ENCODE measurements at regions not wholly inside any gene's neighbourhood (a gene's known extent, or its start where the extent isn't known, plus 50 kb on each side); places are given as distances from the start of the nearest gene placed in this dataset.
"Not testable (repeated sequence)": the region's sequence is repeated elsewhere in the genome, so short reads cannot be mapped to it uniquely, and the experiment has no call there.

DNA sequence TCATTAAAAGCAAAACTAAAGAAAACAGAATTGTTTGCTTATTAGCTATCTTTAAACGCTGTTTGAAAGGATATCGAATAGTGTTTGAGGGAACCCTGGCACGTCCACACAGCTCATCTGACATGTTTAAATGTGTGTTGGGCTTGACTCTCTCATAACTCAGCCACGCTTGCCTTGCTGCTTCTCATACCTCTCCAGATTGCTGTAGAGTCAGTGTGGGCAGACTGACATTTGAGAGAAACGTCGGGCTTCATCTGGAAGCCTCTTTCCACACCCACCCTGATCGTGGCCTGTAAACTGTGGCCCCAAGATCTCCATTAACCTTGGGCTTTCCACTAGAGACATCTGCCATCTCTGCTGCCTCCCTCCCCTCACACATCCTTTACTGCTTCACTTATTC is 226.4 kb upstream of the PLGLB2 start:
- TF ChIP-seq, protein P1, sequence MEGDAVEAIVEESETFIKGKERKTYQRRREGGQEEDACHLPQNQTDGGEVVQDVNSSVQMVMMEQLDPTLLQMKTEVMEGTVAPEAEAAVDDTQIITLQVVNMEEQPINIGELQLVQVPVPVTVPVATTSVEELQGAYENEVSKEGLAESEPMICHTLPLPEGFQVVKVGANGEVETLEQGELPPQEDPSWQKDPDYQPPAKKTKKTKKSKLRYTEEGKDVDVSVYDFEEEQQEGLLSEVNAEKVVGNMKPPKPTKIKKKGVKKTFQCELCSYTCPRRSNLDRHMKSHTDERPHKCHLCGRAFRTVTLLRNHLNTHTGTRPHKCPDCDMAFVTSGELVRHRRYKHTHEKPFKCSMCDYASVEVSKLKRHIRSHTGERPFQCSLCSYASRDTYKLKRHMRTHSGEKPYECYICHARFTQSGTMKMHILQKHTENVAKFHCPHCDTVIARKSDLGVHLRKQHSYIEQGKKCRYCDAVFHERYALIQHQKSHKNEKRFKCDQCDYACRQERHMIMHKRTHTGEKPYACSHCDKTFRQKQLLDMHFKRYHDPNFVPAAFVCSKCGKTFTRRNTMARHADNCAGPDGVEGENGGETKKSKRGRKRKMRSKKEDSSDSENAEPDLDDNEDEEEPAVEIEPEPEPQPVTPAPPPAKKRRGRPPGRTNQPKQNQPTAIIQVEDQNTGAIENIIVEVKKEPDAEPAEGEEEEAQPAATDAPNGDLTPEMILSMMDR (IDR thresholded peaks at IDR 0.05; ENCODE audit: low read depth, low read length, missing input control): not testable (repeated sequence)
- TF ChIP-seq, protein P2, sequence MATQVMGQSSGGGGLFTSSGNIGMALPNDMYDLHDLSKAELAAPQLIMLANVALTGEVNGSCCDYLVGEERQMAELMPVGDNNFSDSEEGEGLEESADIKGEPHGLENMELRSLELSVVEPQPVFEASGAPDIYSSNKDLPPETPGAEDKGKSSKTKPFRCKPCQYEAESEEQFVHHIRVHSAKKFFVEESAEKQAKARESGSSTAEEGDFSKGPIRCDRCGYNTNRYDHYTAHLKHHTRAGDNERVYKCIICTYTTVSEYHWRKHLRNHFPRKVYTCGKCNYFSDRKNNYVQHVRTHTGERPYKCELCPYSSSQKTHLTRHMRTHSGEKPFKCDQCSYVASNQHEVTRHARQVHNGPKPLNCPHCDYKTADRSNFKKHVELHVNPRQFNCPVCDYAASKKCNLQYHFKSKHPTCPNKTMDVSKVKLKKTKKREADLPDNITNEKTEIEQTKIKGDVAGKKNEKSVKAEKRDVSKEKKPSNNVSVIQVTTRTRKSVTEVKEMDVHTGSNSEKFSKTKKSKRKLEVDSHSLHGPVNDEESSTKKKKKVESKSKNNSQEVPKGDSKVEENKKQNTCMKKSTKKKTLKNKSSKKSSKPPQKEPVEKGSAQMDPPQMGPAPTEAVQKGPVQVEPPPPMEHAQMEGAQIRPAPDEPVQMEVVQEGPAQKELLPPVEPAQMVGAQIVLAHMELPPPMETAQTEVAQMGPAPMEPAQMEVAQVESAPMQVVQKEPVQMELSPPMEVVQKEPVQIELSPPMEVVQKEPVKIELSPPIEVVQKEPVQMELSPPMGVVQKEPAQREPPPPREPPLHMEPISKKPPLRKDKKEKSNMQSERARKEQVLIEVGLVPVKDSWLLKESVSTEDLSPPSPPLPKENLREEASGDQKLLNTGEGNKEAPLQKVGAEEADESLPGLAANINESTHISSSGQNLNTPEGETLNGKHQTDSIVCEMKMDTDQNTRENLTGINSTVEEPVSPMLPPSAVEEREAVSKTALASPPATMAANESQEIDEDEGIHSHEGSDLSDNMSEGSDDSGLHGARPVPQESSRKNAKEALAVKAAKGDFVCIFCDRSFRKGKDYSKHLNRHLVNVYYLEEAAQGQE (IDR thresholded peaks at IDR 0.05): not testable (repeated sequence)
- not testable (repeated sequence) for TF ChIP-seq RAD21 (IDR thresholded peaks at IDR 0.05); YY1 (IDR thresholded peaks at IDR 0.05); EGR1 (IDR thresholded peaks at IDR 0.05; ENCODE audit: low read depth in 2 of 2); JUND (IDR thresholded peaks at IDR 0.05)
- TF ChIP-seq, protein P3, sequence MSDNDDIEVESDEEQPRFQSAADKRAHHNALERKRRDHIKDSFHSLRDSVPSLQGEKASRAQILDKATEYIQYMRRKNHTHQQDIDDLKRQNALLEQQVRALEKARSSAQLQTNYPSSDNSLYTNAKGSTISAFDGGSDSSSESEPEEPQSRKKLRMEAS (IDR thresholded peaks at IDR 0.05): not testable (repeated sequence)
- TF ChIP-seq, protein P4, sequence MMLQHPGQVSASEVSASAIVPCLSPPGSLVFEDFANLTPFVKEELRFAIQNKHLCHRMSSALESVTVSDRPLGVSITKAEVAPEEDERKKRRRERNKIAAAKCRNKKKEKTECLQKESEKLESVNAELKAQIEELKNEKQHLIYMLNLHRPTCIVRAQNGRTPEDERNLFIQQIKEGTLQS (IDR thresholded peaks at IDR 0.05): not testable (repeated sequence)
